ENCODE measurements at regions not wholly inside any gene's neighbourhood (a gene's known extent, or its start where the extent isn't known, plus 50 kb on each side); places are given as distances from the start of the nearest gene placed in this dataset.

- no peaks in the 10 kb centered on the region for H3K79me2 ChIP-seq (ENCODE audit: insufficient read depth)
- no peak overlapping the region for H3K9ac ChIP-seq
- no peaks in the 10 kb centered on the region for H3K9me3 ChIP-seq (ENCODE audit: low read depth)
- H3K4me1 ChIP-seq (ENCODE audit: insufficient read depth) = 0 out of 2 replicates have a peak, but pooled peaks cover 5% of the 10 kb centered on the region
- TF ChIP-seq EZH2 (IDR thresholded peaks at IDR 0.05; ENCODE audit: insufficient read depth, poor library complexity, severe bottlenecking) (no peak), EZH2phosphoT487 (IDR thresholded peaks at IDR 0.05; ENCODE audit: insufficient read depth, low read depth) (no peak)
- H3K4me3 ChIP-seq = no peak overlapping the region
- H3K9me2 ChIP-seq (ENCODE audit: insufficient read depth) = no peaks in the 10 kb centered on the region
- H4K20me1 ChIP-seq (ENCODE audit: insufficient read depth) = no peaks in the 10 kb centered on the region
- H2AFZ ChIP-seq = no peak overlapping the region
- 95 to 100% methylated on average over 2 of the region's 2 CpGs for WGBS, 2 experiments (ENCODE audit: low coverage in 1 of 2, low lambda C conversion rate in 2 of 2, missing lambda C conversion rate in 2 of 2)
- no peak overlapping the region for H3K27ac ChIP-seq
- H3F3A ChIP-seq (ENCODE audit: insufficient read depth) = peaks cover 6% of the 10 kb centered on the region; the same call in 1 of the 2 replicates
- no peak overlapping the region for H3K4me2 ChIP-seq (ENCODE audit: unreplicated experiment)
- in situ Hi-C loops (cut with MboI) = no loop called here
- no peaks in the 10 kb centered on the region for H3K36me3 ChIP-seq (ENCODE audit: low read depth)
- DNase-seq = no peak
- H3K27me3 ChIP-seq (replicated peaks; ENCODE audit: insufficient read depth) = no peaks in the 10 kb centered on the region
Observed at GRCh38 chrX:102841706-102842003, 95.4 kb upstream of the RAB40AL start.

GRCh38 chrX:102845020-102845419 is 92.1 kb upstream of the RAB40AL start:
- H3K27ac ChIP-seq = no peak overlapping the region
- in situ Hi-C loops (cut with MboI) = no loop called here
- no peak overlapping the region for H3K9ac ChIP-seq
- no peak overlapping the region for H3K4me2 ChIP-seq (ENCODE audit: unreplicated experiment)
- H4K20me1 ChIP-seq (ENCODE audit: insufficient read depth) = no peaks in the 10 kb centered on the region
- no peak for TF ChIP-seq EZH2phosphoT487 (IDR thresholded peaks at IDR 0.05; ENCODE audit: insufficient read depth, low read depth)
- no peak for TF ChIP-seq EZH2 (IDR thresholded peaks at IDR 0.05; ENCODE audit: insufficient read depth, poor library complexity, severe bottlenecking)
- no peaks in the 10 kb centered on the region for H3K27me3 ChIP-seq (replicated peaks; ENCODE audit: insufficient read depth)
- H3K4me3 ChIP-seq = no peak overlapping the region
- no peaks in the 10 kb centered on the region for H3K9me3 ChIP-seq (ENCODE audit: low read depth)
- H3F3A ChIP-seq (ENCODE audit: insufficient read depth) = peaks cover 12% of the 10 kb centered on the region; the same call in 1 of the 2 replicates
- H3K79me2 ChIP-seq (ENCODE audit: insufficient read depth) = no peaks in the 10 kb centered on the region
- H3K4me1 ChIP-seq (ENCODE audit: insufficient read depth) = peaks cover 12% of the 10 kb centered on the region; the same call in 1 of the 2 replicates
- H3K9me2 ChIP-seq (ENCODE audit: insufficient read depth) = no peaks in the 10 kb centered on the region
- no peaks in the 10 kb centered on the region for H3K36me3 ChIP-seq (ENCODE audit: low read depth)
- H2AFZ ChIP-seq = no peak overlapping the region
- no peak for DNase-seq

- no peaks in the 10 kb centered on the region for H3K27me3 ChIP-seq (replicated peaks; ENCODE audit: insufficient read depth)
- 27 to 29% methylated on average over 4 of the region's 4 CpGs for WGBS, 2 experiments (ENCODE audit: low coverage in 1 of 2, low lambda C conversion rate in 2 of 2, missing lambda C conversion rate in 2 of 2)
- no peak overlapping the region for H3K4me3 ChIP-seq
- H3K9me3 ChIP-seq (ENCODE audit: low read depth) = no peaks in the 10 kb centered on the region
- no peak overlapping the region for H2AFZ ChIP-seq
- peaks cover 12% of the 10 kb centered on the region; the same call in 1 of the 2 replicates for H3K4me1 ChIP-seq (ENCODE audit: insufficient read depth)
- peak overlapping the region; percentile 62 for H3K27ac ChIP-seq
- DNase-seq = peak; percentile 83
- no peak overlapping the region for H3K9ac ChIP-seq
- no peak overlapping the region for H3K4me2 ChIP-seq (ENCODE audit: unreplicated experiment)
- H4K20me1 ChIP-seq (ENCODE audit: insufficient read depth) = no peaks in the 10 kb centered on the region
- H3K79me2 ChIP-seq (ENCODE audit: insufficient read depth) = no peaks in the 10 kb centered on the region
- H3K9me2 ChIP-seq (ENCODE audit: insufficient read depth) = no peaks in the 10 kb centered on the region
- no peaks in the 10 kb centered on the region for H3K36me3 ChIP-seq (ENCODE audit: low read depth)
- in situ Hi-C loops (cut with MboI) = no loop called here
- peaks cover 12% of the 10 kb centered on the region; the same call in 1 of the 2 replicates for H3F3A ChIP-seq (ENCODE audit: insufficient read depth)
- no peak for TF ChIP-seq EZH2phosphoT487 (IDR thresholded peaks at IDR 0.05; ENCODE audit: insufficient read depth, low read depth)
- no peak for TF ChIP-seq EZH2 (IDR thresholded peaks at IDR 0.05; ENCODE audit: insufficient read depth, poor library complexity, severe bottlenecking)
Observed at GRCh38 chrX:102846544-102847236, 90.4 kb upstream of the RAB40AL start.

- Histone ChIP-seq H3K4me2 (ENCODE audit: unreplicated experiment) (no peak overlapping the region), H4K20me1 (ENCODE audit: insufficient read depth) (no peaks in the 10 kb centered on the region), H3K9me3 (ENCODE audit: low read depth) (no peaks in the 10 kb centered on the region), H3K9ac (no peak overlapping the region), H3K36me3 (ENCODE audit: low read depth) (no peaks in the 10 kb centered on the region), H3K27ac (peak overlapping the region; percentile 62), H3K4me3 (no peak overlapping the region), H2AFZ (no peak overlapping the region), H3K9me2 (ENCODE audit: insufficient read depth) (no peaks in the 10 kb centered on the region), H3K4me1 (ENCODE audit: insufficient read depth) (peaks cover 12% of the 10 kb centered on the region; the same call in 1 of the 2 replicates), H3K27me3 (replicated peaks; ENCODE audit: insufficient read depth) (no peaks in the 10 kb centered on the region), H3F3A (ENCODE audit: insufficient read depth) (peaks cover 12% of the 10 kb centered on the region; the same call in 1 of the 2 replicates), H3K79me2 (ENCODE audit: insufficient read depth) (no peaks in the 10 kb centered on the region)
- WGBS, 2 experiments (ENCODE audit: low coverage in 1 of 2, low lambda C conversion rate in 2 of 2, missing lambda C conversion rate in 2 of 2) = 41 to 59% methylated on average over 2 of the region's 2 CpGs
- in situ Hi-C loops (cut with MboI) = no loop called here
- TF ChIP-seq EZH2 (IDR thresholded peaks at IDR 0.05; ENCODE audit: insufficient read depth, poor library complexity, severe bottlenecking) (no peak), EZH2phosphoT487 (IDR thresholded peaks at IDR 0.05; ENCODE audit: insufficient read depth, low read depth) (no peak)
- no peak for DNase-seq
Observed at GRCh38 chrX:102847362-102847761, 89.7 kb upstream of the RAB40AL start.

Data from GM23248 (cell line).